ENCODE measurements at regions not wholly inside any gene's neighbourhood (a gene's known extent, or its start where the extent isn't known, plus 50 kb on each side); places are given as distances from the start of the nearest gene placed in this dataset.

- no peak for FAIRE-seq
- DNase-seq (ENCODE audit: insufficient read length, low spot score): peak; percentile 40
Measured at GRCh38 chr20:21808863-21809664, 103.6 kb downstream of the PAX1 start.

- FAIRE-seq: no peak
- DNase-seq (ENCODE audit: insufficient read length, low spot score): no peak
Measured at GRCh38 chr20:21808139-21808538, 102.7 kb downstream of the PAX1 start.

- DNase-seq (ENCODE audit: insufficient read length, low spot score) (no peak), FAIRE-seq (no peak)
Measured at GRCh38 chr20:21804802-21805201, 99.3 kb downstream of the PAX1 start.

- DNase-seq (ENCODE audit: insufficient read length, low spot score) (no peak), FAIRE-seq (no peak)
Measured at GRCh38 chr20:21801193-21801592, 95.7 kb downstream of the PAX1 start.

GRCh38 chr20:21798384-21798783 is 92.9 kb downstream of the PAX1 start:
- no peak for DNase-seq (ENCODE audit: insufficient read length, low spot score)

GRCh38 chr20:21796059-21796458 is 90.6 kb downstream of the PAX1 start:
- FAIRE-seq: no peak
- DNase-seq (ENCODE audit: insufficient read length, low spot score): no peak

More at GRCh38 chr20:21798384-21798783, 92.9 kb downstream of the PAX1 start:
- no peak for FAIRE-seq

GRCh38 chr20:21788082-21788481 is 82.6 kb downstream of the PAX1 start:
- DNase-seq (ENCODE audit: insufficient read length, low spot score): no peak
- no peak for FAIRE-seq

- FAIRE-seq (no peak), DNase-seq (ENCODE audit: insufficient read length, low spot score) (no peak)
Measured at GRCh38 chr20:21781446-21782075, 76.1 kb downstream of the PAX1 start.

- DNase-seq (ENCODE audit: insufficient read length, low spot score) (no peak), FAIRE-seq (no peak)
Measured at GRCh38 chr20:21780528-21780927, 75.1 kb downstream of the PAX1 start.

All from GM19239 (cell line).